Skeletal muscle tissue (tissue), 3 donors: ENCODE measurements at regions not wholly inside any gene's neighbourhood (a gene's known extent, or its start where the extent isn't known, plus 50 kb on each side); places are given as distances from the start of the nearest gene placed in this dataset.

ENCODE experiments used
- H3K27ac ChIP-seq: one replicate; pipeline ENCODE4 v1.7.0; 2013; ENCODE audit warnings: mild to moderate bottlenecking, low read depth, low read length, inconsistent platforms
- H3K27me3 ChIP-seq, 3 donors: one replicate each; pipeline ENCODE4 v1.7.0; 2013; ENCODE audit warnings: low read length in 3 of 3; ENCODE audit not compliant: control insufficient read depth in 3 of 3, insufficient read depth in 3 of 3
- H3K36me3 ChIP-seq, 3 donors: one replicate each; pipeline ENCODE4 v1.7.0; 2013; ENCODE audit warnings: low read length in 3 of 3; ENCODE audit not compliant: control insufficient read depth in 3 of 3, insufficient read depth in 3 of 3
- H3K4me1 ChIP-seq, 3 donors: one replicate each; pipeline ENCODE4 v1.7.0; 2013; ENCODE audit warnings: low read length in 3 of 3, mild to moderate bottlenecking in 3 of 3; ENCODE audit not compliant: control insufficient read depth in 3 of 3, insufficient read depth in 3 of 3
- H3K4me3 ChIP-seq, 3 donors: one replicate each; pipeline ENCODE4 v1.7.0; 2013; ENCODE audit warnings: low read length in 3 of 3
- H3K9ac ChIP-seq, 3 donors: one replicate each; pipeline ENCODE4 v1.7.0; 2013; ENCODE audit warnings: low read length in 3 of 3, mild to moderate bottlenecking in 3 of 3, moderate library complexity in 2 of 3, low read depth in 1 of 3
- H3K9me3 ChIP-seq, 3 donors: one replicate each; pipeline ENCODE4 v1.7.0; 2013; ENCODE audit warnings: low read length in 3 of 3; ENCODE audit not compliant: control insufficient read depth in 3 of 3
- donor health status: Osteomylitis.

DNA sequence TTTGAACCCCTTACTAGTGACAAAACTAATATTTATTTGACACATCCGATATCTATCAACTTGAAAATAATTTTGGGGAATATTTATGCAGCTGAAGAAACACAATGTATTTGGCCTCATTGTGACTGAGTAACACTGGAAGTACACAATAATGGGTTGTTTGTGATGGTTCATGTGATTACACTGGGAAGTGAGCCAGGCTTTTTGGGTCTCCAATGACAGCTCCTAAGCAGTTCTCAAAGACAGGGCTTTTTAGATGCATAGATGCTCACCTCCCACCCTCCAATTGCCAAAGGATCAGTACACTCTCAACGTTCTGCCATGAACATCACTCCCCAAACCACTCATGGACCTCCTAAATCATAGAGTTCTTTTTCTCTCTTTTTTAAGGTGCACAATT is 170.0 kb downstream of the SLC24A2 start:
- Histone ChIP-seq H3K36me3 (no peaks in the 10 kb centered on the region), H3K27me3 (no peaks in the 10 kb centered on the region), H3K4me1 (no peaks in the 10 kb centered on the region), H3K9me3 (no peaks in the 10 kb centered on the region), H3K9ac (no peak overlapping the region), H3K27ac (no peak overlapping the region), H3K4me3 (no peak overlapping the region)

DNA sequence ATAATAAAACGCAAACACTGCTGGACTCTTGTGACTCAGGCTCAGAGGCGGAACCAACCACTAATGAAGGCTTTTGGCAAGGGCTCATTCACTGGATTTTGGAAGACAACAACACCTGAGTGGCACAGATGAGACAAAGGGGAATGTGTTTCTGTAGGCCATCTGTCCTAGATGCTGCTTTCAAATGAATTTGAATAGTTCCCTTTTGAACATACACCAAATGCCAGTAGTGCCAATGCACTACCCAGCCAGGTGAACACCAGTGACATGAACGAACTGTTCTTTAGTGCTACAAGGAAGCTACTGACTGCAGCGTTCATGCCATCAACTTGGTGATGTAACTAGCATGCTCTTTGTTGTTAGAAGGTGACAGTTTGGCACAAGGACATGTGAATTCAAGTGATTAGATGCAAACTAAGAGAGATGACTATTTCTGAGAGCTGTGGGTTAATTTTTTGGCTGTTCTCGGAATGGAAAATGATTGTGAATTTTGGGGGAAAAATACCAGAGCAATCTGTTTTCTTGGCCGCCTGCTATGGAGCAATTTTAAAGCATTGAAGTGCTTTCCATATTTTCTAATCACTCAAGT is 173.7 kb downstream of the SLC24A2 start:
- no peak overlapping the region for H3K4me3 ChIP-seq
- no peaks in the 10 kb centered on the region for H3K27me3 ChIP-seq
- H3K27ac ChIP-seq: no peak overlapping the region

DNA sequence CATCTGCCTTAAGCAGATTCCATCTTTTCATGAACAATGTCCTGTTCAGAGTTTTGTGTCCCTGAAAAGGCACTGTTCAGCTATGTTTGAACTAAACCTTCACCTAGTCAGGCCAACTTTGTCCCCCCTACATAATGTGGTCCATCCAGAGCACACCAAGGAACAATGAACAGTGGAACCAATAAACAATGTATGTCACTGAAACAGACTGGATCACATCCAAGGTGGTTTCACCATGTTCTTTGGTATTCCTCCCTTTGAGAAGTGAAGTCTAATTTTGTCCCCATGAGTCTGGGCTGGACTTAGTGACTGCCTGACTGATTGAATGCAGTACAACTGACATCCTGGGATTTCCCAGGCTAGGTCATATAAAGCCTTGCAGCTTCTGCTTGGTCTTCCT is 174.5 kb downstream of the SLC24A2 start:
- Histone ChIP-seq H3K4me3 (no peak overlapping the region), H3K27me3 (no peaks in the 10 kb centered on the region), H3K36me3 (no peaks in the 10 kb centered on the region), H3K9ac (no peak overlapping the region), H3K9me3 (no peaks in the 10 kb centered on the region), H3K27ac (no peak overlapping the region), H3K4me1 (no peaks in the 10 kb centered on the region)

More for the DNA sequence above, 173.7 kb downstream of the SLC24A2 start:
- no peaks in the 10 kb centered on the region for H3K36me3 ChIP-seq
- H3K4me1 ChIP-seq: no peaks in the 10 kb centered on the region
- no peak overlapping the region for H3K9ac ChIP-seq
- H3K9me3 ChIP-seq: no peaks in the 10 kb centered on the region

DNA sequence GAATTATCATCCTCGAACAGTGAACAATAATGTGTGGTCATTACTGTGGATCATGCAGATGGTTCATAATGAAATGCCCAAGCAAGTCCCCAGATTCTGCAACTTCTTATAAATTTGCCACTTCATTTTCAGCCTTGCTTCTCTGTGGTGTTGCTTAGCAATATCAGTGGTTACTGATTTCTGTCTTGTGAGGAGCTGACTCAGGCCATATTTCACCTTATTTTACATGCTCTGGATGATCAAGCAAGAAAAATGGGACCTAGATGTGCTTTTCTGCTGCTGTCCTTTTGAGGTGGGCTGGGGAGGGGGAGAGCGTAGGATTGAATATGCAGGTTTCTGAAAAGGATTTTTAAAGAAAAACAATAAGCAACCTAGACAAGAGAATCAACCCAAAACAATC is 188.3 kb downstream of the SLC24A2 start:
- Histone ChIP-seq H3K9ac (no peak overlapping the region), H3K4me3 (no peak overlapping the region), H3K27ac (no peak overlapping the region), H3K9me3 (no peaks in the 10 kb centered on the region), H3K36me3 (no peaks in the 10 kb centered on the region), H3K27me3 (no peaks in the 10 kb centered on the region), H3K4me1 (no peaks in the 10 kb centered on the region)

DNA sequence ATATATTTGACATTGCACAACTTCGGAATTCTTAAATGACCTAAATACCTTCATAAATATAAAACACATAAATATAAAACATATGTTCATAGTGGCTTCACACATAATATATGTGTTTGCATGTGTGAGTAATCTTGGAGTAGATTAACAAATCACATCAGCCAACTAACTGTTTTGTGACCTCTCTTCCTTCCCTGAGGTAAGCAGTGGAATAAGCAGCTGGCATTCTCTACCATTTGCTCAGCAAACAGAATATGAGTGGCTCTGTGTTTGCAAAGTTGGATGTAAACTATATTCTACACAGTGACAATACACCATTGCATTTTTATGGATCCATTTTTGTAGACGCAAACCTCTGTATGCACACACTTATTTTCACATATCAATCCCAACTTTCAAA is 189.9 kb downstream of the ACER2 start:
- Histone ChIP-seq H3K4me3 (no peak overlapping the region), H3K4me1 (no peaks in the 10 kb centered on the region), H3K9me3 (no peaks in the 10 kb centered on the region), H3K36me3 (no peaks in the 10 kb centered on the region), H3K27me3 (no peaks in the 10 kb centered on the region), H3K27ac (no peak overlapping the region), H3K9ac (no peak overlapping the region)

DNA sequence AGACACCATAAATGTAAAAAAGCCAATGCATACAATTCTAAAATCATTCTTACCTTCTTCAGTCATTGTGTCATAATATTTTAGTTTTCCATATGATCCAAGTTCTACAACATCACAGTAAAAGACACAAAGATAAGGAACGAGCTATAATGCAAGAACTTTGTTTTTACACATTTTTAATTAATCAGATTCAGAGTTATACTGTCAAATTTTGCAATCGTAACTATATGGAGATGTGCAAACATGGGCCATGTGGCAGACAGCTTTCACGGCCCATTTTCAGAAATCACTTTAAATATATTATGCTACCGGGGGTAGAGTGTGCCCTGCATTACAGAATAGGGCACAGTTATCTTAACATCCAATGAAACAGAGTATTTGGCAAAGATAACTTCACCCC is 188.4 kb downstream of the ACER2 start:
- Histone ChIP-seq H3K4me1 (no peaks in the 10 kb centered on the region), H3K9ac (no peak overlapping the region), H3K27me3 (no peaks in the 10 kb centered on the region), H3K4me3 (no peak overlapping the region), H3K9me3 (no peaks in the 10 kb centered on the region), H3K36me3 (no peaks in the 10 kb centered on the region), H3K27ac (no peak overlapping the region)

DNA sequence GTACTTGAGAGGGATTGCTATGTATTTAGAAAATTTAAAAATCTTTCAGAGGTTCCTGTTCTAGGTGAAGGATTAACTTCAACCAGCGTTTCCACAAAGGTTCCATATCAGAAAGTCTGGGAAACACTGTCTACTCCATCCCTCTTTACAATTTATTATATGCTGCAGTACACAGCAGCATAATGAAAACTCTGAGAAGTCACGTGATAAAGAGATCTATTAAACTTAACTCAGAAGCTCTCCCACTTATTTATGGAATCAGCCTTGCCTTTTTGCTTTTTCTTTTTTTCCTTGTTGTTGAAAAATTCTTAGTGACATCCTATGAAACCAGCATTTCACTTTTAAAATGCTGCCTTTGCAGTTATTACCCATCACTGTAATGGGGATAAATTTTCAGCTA is 186.2 kb downstream of the ACER2 start:
- Histone ChIP-seq H3K36me3 (no peaks in the 10 kb centered on the region), H3K9me3 (no peaks in the 10 kb centered on the region), H3K27me3 (no peaks in the 10 kb centered on the region), H3K4me1 (no peaks in the 10 kb centered on the region), H3K27ac (no peak overlapping the region), H3K9ac (no peak overlapping the region), H3K4me3 (no peak overlapping the region)

DNA sequence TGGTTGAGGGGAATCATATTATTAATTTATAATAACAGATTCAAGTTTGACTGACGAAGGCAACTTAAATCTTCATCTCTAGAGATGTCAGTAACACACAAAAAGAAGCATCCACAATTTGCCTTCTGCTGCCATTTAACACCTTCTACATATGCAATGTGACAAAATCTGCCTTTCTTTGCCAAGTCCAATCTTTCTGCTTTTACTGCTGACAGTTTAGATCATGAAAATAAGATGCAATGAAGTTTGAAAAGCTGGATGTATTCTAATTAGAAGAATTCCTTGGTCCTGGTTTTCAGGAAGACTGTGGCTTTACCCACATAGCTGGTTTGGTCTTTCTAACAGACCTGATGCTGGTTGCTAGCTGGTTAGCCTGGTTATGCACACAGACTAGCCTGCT is 178.9 kb downstream of the ACER2 start:
- no peaks in the 10 kb centered on the region for H3K36me3 ChIP-seq
- no peak overlapping the region for H3K4me3 ChIP-seq
- no peak overlapping the region for H3K9ac ChIP-seq
- H3K4me1 ChIP-seq: no peaks in the 10 kb centered on the region
- H3K27me3 ChIP-seq: no peaks in the 10 kb centered on the region
- H3K27ac ChIP-seq: no peak overlapping the region
- H3K9me3 ChIP-seq: peaks cover 0 to 2% (median 0%) of the 10 kb centered on the region in 3 donors

DNA sequence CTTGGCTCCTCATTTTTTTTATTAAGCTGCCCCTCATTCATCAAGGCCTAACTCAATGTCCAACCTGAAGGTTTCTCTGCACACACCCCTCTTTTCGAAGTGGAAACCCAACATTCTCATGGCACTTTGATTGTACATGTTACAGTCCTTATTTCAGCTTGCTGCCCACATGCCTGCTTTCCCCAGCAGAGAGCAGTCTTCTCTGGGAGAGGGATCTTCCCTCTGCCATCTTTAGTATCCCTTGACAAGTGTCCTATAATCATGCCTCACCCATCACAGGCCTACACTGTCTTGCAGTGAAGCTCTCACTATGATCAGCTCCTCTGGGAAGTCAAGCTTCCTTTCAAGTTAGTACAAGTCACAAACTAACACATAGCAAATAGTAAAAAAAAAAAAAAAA is 175.1 kb downstream of the ACER2 start:
- Histone ChIP-seq H3K27me3 (no peaks in the 10 kb centered on the region), H3K27ac (no peak overlapping the region), H3K4me1 (no peaks in the 10 kb centered on the region), H3K4me3 (no peak overlapping the region), H3K9ac (no peak overlapping the region), H3K9me3 (peaks cover 0 to 2% (median 0%) of the 10 kb centered on the region in 3 donors), H3K36me3 (no peaks in the 10 kb centered on the region)

DNA sequence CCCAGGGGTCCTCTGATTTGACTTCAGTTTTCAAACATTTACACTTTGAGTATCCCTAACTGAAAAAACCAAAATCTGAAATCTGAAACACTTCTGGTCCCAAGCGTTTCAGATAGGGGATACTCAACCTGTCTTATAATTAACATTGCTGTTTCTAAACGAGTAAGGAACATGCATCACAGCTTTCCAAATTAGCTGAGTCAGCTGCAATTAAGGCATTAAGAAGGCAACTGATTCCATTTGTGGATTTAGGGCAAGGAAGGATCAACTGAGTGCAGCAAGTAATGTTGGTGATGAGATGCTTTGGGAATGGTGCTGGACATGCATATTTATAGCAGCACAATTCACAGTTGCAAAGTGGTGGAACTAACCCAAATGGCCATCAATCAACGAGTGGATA is 168.6 kb downstream of the ACER2 start:
- Histone ChIP-seq H3K36me3 (no peaks in the 10 kb centered on the region), H3K9me3 (no peaks in the 10 kb centered on the region), H3K27ac (no peak overlapping the region), H3K4me1 (no peaks in the 10 kb centered on the region), H3K9ac (no peak overlapping the region), H3K27me3 (no peaks in the 10 kb centered on the region), H3K4me3 (no peak overlapping the region)

DNA sequence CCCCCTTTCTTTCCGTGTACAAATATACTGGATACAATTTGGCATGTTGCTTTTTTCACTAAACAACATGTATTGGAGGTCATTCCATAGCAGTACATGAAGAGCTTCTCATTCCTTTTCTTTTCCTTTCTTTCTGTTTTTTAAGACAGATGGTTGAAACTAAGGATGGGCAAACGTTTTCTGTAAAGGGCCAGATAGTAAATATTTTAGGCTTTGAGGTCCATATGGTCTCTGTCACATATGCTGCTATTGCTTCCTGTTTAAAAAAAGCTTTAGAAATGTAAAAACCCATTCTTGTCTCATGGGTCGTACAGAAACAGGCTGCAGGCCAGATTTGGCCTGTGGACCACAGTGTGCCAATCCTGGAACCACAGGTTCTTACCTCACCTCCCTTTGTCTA is 160.1 kb downstream of the ACER2 start:
- no peaks in the 10 kb centered on the region for H3K9me3 ChIP-seq
- no peaks in the 10 kb centered on the region for H3K27me3 ChIP-seq
- H3K4me1 ChIP-seq: no peaks in the 10 kb centered on the region
- no peak overlapping the region for H3K4me3 ChIP-seq
- H3K9ac ChIP-seq: no peak overlapping the region
- H3K36me3 ChIP-seq: no peaks in the 10 kb centered on the region
- H3K27ac ChIP-seq: no peak overlapping the region
